NT2/D1 (cell line): ENCODE measurements at regions not wholly inside any gene's neighbourhood (a gene's known extent, or its start where the extent isn't known, plus 50 kb on each side); places are given as distances from the start of the nearest gene placed in this dataset.

Source experiments
- DNase-seq: peaks from one replicate; pipeline ENCODE4 v3.0.0-alpha.2; 2011; ENCODE audit warnings: low read depth, low spot score
- H3K27me3 ChIP-seq: 2 replicates; pipeline ENCODE4 v1.6.0; 2011; ENCODE audit warnings: mild to moderate bottlenecking; ENCODE audit not compliant: insufficient read length, insufficient read depth
- H3K36me3 ChIP-seq: 2 replicates; pipeline ENCODE4 v1.6.1; 2011; ENCODE audit warnings: mild to moderate bottlenecking, low read length, mixed read lengths; ENCODE audit not compliant: insufficient read depth, insufficient read length
- H3K4me1 ChIP-seq: 2 replicates; pipeline ENCODE4 v1.5.1; 2011; ENCODE audit not compliant: insufficient read depth, insufficient read length
- H3K4me3 ChIP-seq: 2 replicates; pipeline ENCODE4 v1.5.1; 2011; ENCODE audit warnings: low read depth; ENCODE audit not compliant: insufficient read length
- H3K9ac ChIP-seq: 2 replicates; pipeline ENCODE4 v1.6.0; 2011; ENCODE audit warnings: low read depth; ENCODE audit not compliant: insufficient read length
- H3K9me3 ChIP-seq: 2 replicates; pipeline ENCODE4 v1.5.1; 2011; ENCODE audit warnings: mild to moderate bottlenecking, low read length; ENCODE audit not compliant: insufficient read depth
- SUZ12 ChIP-seq: IDR thresholded peaks from 2 replicates; pipeline ENCODE4 v1.6.1; 2011; ENCODE audit not compliant: insufficient read length, insufficient read depth; ENCODE audit errors: extremely low read depth
- YY1 ChIP-seq: IDR thresholded peaks from 2 replicates; pipeline ENCODE4 v1.6.1; 2011; ENCODE audit not compliant: insufficient read length, insufficient read depth
- ZNF274 ChIP-seq: IDR thresholded peaks from 2 replicates; pipeline ENCODE4 v1.6.1; 2011; ENCODE audit warnings: mild to moderate bottlenecking, low read depth, low read length

DNA sequence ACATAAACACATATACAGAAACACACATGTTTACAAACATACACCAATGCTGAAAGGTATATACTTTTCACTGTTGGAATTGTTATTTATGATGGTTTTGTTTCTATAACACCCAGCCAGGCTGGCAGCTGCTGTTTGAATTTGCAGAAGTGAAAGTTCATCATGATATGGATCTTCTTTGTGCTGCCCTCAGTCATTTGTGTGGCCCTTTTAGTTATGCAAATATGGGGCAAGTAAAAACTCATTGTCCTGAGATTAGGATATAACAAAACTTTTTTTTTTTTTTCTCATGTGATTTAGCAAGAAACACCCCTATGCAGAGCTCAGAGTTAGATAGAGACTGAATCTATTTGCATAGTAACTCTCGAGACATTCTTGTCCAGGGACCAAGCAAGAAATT, 714.1 kb downstream of the KCNJ3 start:
- H3K4me3 ChIP-seq, result no peak overlapping the region
- H3K9me3 ChIP-seq, result peaks cover 14% of the 10 kb centered on the region; the same call in 1 of the 2 replicates
- no peak for TF ChIP-seq YY1
- no peak for TF ChIP-seq ZNF274
- TF ChIP-seq SUZ12, result no peak
- peak; percentile 16 for DNase-seq
- no peak overlapping the region for H3K9ac ChIP-seq
- H3K27me3 ChIP-seq, result no peaks in the 10 kb centered on the region
- no peaks in the 10 kb centered on the region for H3K4me1 ChIP-seq
- H3K36me3 ChIP-seq, result no peaks in the 10 kb centered on the region

DNA sequence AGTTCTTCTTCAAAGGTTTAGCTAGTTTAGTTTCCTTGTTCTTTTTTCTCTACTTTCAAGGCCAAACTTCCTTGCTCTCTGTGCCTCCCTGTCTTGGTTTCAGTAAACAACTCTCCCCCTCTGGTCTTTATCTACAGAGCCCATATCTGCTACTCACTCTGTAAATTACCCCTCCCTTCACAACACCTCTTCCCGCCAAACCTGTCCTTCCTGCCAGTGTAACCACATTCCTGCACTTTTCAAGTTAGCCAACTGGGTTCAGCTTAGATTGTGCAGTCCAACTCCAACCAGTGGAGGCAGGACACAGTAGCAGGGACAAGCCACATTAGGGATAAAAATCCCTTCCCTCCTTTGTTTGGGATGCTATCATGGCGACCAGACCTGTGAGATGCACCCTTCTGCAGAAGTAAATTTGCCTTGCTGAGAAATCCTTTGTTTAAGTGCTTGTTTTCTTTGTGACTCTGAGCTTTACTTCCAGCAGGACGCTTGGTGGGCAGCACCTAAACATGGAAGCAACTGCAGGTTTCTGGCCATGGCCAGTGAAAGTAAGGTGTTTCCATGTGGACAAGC, 706.0 kb downstream of the KCNJ3 start:
- no peaks in the 10 kb centered on the region for H3K27me3 ChIP-seq
- no peak for DNase-seq
- H3K4me3 ChIP-seq, result no peak overlapping the region
- no peak overlapping the region for H3K9ac ChIP-seq
- TF ChIP-seq SUZ12 (no peak), ZNF274 (no peak), YY1 (no peak)
- no peaks in the 10 kb centered on the region for H3K36me3 ChIP-seq
- H3K4me1 ChIP-seq, result no peaks in the 10 kb centered on the region
- H3K9me3 ChIP-seq, result peaks cover 21% of the 10 kb centered on the region; the same call in 1 of the 2 replicates

DNA sequence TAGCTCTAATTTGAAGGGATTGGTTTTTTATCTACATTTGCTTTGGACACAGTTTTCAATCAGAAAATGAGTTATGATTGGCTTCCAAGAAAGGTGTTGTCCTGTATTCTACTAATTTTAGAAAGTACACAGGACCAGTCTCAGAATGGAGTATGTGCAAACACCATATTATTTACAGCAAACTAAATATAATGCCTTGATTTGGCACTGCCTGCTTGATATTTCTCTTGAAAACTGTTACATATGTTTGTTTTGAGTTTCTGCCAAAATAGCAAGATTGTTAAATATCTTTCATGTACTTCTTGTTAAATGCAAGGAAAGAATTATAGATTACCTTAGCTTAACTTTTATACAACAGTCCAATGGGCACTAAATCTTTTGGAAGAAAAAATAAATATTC, 694.9 kb downstream of the KCNJ3 start:
- no peak for DNase-seq
- H3K27me3 ChIP-seq, result no peaks in the 10 kb centered on the region
- TF ChIP-seq SUZ12 (no peak), ZNF274 (no peak), YY1 (no peak)

DNA sequence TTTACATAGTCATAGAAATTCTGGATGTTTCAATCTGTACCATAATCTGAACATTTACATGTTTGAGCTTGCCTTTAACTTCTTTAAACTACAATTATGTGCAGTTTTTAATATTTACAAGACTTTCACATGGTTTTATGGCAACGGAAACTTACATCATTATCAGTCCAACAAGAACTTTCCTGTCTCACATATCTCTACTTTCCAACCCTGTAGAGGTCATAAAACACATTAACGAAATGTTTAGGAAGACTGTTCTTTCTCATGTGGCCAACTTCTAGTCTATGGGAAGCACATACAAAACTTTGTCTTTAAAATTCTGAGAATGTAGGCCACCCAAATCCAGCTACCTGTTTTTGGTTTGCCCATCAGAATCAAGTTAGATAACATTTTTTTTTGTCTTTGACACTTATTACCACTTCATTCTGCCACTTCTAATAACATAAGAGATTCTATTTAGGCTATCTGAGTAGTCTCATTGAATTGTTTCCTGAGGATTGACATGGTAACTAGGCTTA, 693.2 kb downstream of the KCNJ3 start:
- H3K9me3 ChIP-seq, result no peaks in the 10 kb centered on the region
- H3K4me3 ChIP-seq, result no peak overlapping the region
- TF ChIP-seq YY1 (no peak), ZNF274 (no peak), SUZ12 (no peak)
- no peaks in the 10 kb centered on the region for H3K4me1 ChIP-seq
- H3K9ac ChIP-seq, result no peak overlapping the region
- no peaks in the 10 kb centered on the region for H3K27me3 ChIP-seq
- no peak for DNase-seq
- H3K36me3 ChIP-seq, result no peaks in the 10 kb centered on the region

More for the DNA sequence above, 694.9 kb downstream of the KCNJ3 start:
- H3K36me3 ChIP-seq, result no peaks in the 10 kb centered on the region
- no peak overlapping the region for H3K9ac ChIP-seq
- no peaks in the 10 kb centered on the region for H3K4me1 ChIP-seq
- no peak overlapping the region for H3K4me3 ChIP-seq
- no peaks in the 10 kb centered on the region for H3K9me3 ChIP-seq

DNA sequence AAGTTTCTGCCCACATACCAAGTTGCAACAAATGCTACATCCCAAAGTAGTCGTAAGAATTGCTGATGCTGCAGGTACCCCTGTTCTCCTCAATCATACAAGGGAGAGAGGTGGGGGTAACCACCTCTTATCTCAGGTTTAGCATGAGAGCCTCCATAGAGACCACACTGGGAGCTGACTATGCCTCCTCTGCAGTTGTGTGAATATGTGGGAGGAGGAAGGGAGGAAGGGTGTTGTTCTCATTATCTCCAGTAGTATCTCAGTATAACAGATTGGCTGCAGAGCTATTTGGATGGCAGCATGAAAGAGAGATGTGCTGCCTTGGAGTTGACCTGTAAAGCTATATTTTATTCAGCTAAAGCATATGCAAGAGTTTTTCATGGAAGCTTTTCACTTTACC, 690.7 kb downstream of the KCNJ3 start:
- DNase-seq, result no peak
- Histone ChIP-seq H3K9me3 (no peaks in the 10 kb centered on the region), H3K4me3 (no peak overlapping the region), H3K4me1 (no peaks in the 10 kb centered on the region), H3K36me3 (no peaks in the 10 kb centered on the region), H3K27me3 (no peaks in the 10 kb centered on the region), H3K9ac (no peak overlapping the region)
- no peak for TF ChIP-seq ZNF274
- no peak for TF ChIP-seq YY1
- no peak for TF ChIP-seq SUZ12

DNA sequence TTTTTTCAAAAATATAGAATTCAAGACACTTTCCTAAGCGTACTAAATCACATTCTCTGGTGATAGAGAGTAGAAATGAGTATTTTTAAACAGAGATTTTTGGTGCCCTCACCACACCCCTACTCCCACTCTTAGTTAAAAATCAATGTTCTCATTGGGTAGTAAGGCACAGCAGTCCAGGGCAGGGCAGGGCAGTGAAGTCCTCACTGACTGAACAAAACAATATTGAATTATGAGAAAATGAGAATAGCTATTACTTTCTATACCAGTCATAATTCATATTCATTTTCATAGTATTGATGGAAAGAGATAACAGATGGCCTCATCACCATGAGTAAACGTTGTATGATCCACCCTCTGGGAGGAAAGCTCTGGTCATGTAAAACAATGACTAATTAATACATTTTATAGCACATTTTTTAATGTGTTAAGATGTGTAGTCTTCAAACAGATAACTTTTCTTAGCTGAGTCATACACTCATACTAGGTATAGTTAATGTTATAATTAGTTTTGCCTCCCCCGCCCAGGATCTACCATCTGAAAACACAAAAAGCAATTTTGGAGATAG, 686.1 kb downstream of the KCNJ3 start:
- H3K4me1 ChIP-seq, result no peaks in the 10 kb centered on the region
- H3K27me3 ChIP-seq, result no peaks in the 10 kb centered on the region
- H3K4me3 ChIP-seq, result no peak overlapping the region
- H3K9ac ChIP-seq, result no peak overlapping the region
- no peak for DNase-seq
- no peaks in the 10 kb centered on the region for H3K36me3 ChIP-seq
- TF ChIP-seq SUZ12 (no peak), YY1 (no peak), ZNF274 (no peak)
- no peaks in the 10 kb centered on the region for H3K9me3 ChIP-seq

DNA sequence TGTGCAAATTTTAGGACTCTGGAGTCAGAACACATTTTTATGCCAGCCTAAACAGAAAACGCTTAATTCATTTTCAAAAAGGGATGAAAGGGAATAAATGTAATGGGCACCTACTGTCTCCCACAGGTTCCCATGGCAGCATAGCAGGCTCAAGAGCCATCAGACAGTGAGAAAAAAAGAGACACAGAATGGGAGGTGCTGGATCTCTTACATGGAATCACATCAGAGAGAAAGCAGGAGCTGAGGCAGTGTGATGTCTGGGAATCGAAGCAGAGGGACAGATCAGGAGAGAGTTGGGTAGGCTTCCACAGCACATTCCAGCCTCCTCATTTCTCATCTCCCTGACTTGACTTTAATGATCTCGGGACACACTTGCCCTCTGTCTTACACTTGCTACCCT, 684.3 kb downstream of the KCNJ3 start:
- Histone ChIP-seq H3K27me3 (no peaks in the 10 kb centered on the region), H3K36me3 (no peaks in the 10 kb centered on the region), H3K4me1 (no peaks in the 10 kb centered on the region), H3K4me3 (no peak overlapping the region), H3K9ac (no peak overlapping the region), H3K9me3 (no peaks in the 10 kb centered on the region)
- DNase-seq, result no peak
- TF ChIP-seq SUZ12 (no peak), ZNF274 (no peak), YY1 (no peak)
